ENCODE measurements at regions not wholly inside any gene's neighbourhood (a gene's known extent, or its start where the extent isn't known, plus 50 kb on each side); places are given as distances from the start of the nearest gene placed in this dataset.

DNA sequence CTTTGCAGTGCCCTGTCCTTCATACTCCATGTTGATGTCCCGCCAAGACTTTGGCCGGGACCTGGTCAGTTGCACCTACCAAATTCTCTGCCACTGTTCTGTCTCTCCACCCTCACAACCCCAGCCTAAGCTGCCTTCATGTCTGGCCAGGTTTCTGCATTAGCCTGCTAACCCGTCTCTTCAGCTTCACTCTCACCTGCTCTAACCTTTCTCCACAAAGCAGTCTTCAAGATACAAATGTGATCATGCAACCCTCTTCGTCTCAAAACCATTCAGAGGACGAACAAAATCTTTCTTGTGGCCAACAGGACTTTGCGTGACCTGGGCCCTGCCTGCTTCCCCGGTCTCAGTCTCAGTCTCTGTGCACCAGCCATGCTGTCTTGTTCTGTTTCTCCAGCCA is 148.2 kb downstream of the WSCD1 start:
- Histone ChIP-seq H3K4me3 (no peak overlapping the region), H3K27me3 (ENCODE audit: insufficient read depth, low read depth) (peaks cover 77% of the 10 kb centered on the region), H3K9me3 (ENCODE audit: insufficient read depth, low read depth) (peaks cover 7% of the 10 kb centered on the region; the same call in 1 of the 2 replicates), H3K36me3 (ENCODE audit: low read depth) (no peaks in the 10 kb centered on the region), H3K4me2 (no peak overlapping the region), H2AFZ (no peak overlapping the region), H3K4me1 (replicated peaks; ENCODE audit: insufficient read depth) (no peaks in the 10 kb centered on the region), H3F3A (ENCODE audit: insufficient read depth, low read depth) (no peaks in the 10 kb centered on the region), H4K20me1 (ENCODE audit: insufficient read depth) (peaks cover 5% of the 10 kb centered on the region; the same call in 1 of the 2 replicates), H3K9me2 (ENCODE audit: insufficient read depth) (no peaks in the 10 kb centered on the region), H3K79me2 (ENCODE audit: low read depth) (no peaks in the 10 kb centered on the region), H3K27ac (no peak overlapping the region)
- POLR2A ChIA-PET (ENCODE audit: unreplicated experiment) = no interaction called here
- intact Hi-C loops (cut with micrococcal nuclease; ENCODE audit: unreplicated experiment) = no loop called here
- DNase-seq = no peak
- BruUV-seq (replicated peaks) = no TSS peak
- CTCF ChIA-PET = no interaction called here
- TF ChIP-seq EZH2 (IDR thresholded peaks at IDR 0.05; ENCODE audit: low read depth) = no peak
- TF ChIP-seq, protein P1, sequence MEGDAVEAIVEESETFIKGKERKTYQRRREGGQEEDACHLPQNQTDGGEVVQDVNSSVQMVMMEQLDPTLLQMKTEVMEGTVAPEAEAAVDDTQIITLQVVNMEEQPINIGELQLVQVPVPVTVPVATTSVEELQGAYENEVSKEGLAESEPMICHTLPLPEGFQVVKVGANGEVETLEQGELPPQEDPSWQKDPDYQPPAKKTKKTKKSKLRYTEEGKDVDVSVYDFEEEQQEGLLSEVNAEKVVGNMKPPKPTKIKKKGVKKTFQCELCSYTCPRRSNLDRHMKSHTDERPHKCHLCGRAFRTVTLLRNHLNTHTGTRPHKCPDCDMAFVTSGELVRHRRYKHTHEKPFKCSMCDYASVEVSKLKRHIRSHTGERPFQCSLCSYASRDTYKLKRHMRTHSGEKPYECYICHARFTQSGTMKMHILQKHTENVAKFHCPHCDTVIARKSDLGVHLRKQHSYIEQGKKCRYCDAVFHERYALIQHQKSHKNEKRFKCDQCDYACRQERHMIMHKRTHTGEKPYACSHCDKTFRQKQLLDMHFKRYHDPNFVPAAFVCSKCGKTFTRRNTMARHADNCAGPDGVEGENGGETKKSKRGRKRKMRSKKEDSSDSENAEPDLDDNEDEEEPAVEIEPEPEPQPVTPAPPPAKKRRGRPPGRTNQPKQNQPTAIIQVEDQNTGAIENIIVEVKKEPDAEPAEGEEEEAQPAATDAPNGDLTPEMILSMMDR (conservative IDR thresholded peaks at IDR 0.05) = no peak

DNA sequence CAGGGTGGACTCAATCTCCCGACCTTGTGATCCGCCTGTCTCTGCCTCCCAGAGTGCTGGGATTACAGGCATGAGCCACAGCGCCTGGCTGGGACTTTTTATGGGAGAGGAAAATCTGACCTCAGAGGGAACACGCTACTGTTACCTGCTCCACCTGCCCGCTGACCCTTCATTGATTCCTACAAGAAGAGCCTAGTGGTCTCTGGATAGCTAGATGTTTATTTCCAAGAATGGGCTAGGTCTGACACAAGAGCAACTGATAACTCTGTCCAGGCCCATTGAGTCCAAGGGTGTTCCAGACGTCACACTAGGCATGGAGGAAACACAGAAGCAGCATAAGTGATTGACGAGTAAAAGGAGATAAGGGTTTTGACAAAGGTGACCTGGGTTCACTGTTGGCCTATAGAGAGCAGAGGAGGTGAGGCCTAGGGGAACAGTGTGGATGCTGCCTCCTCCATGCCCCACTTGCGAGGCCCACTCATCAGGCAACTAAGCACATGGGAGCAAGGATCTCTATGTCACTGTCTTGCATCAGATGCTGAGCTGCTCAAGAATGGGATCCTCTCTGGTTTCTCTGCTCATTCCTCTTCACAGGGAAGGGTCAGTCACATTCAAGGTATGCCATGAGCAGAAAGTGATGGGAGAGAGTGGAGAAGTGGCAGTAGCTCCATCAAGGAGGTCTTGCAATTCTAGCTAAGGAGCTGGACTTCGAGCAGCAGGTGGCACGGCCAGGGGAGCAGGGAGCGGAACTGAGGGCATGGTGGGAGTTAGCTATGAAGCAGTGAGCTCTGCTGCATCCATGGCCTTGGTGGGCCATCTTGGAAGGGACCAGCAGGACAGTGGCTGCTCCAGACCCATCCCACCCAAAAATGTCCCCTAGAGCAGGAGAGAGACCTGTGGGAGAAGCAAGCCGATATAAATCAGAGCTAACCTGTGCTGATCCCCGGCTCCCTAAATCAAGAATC is 145.2 kb downstream of the WSCD1 start:
- no peak overlapping the region for H3K27ac ChIP-seq
- TF ChIP-seq, protein P1 (conservative IDR thresholded peaks at IDR 0.05) = no peak
- TF ChIP-seq EZH2 (IDR thresholded peaks at IDR 0.05; ENCODE audit: low read depth) = no peak
- no peaks in the 10 kb centered on the region for H3K9me2 ChIP-seq (ENCODE audit: insufficient read depth)
- H3K4me1 ChIP-seq (replicated peaks; ENCODE audit: insufficient read depth) = no peaks in the 10 kb centered on the region
- ChIA-PET POLR2A (ENCODE audit: unreplicated experiment) (no interaction called here), CTCF (no interaction called here)
- H3K79me2 ChIP-seq (ENCODE audit: low read depth) = no peaks in the 10 kb centered on the region
- no peak overlapping the region for H3K4me2 ChIP-seq
- no peak for DNase-seq
- peaks cover 92% of the 10 kb centered on the region for H3K27me3 ChIP-seq (ENCODE audit: insufficient read depth, low read depth)
- no peak overlapping the region for H2AFZ ChIP-seq
- no peaks in the 10 kb centered on the region for H3K9me3 ChIP-seq (ENCODE audit: insufficient read depth, low read depth)
- no peaks in the 10 kb centered on the region for H3F3A ChIP-seq (ENCODE audit: insufficient read depth, low read depth)
- no peak overlapping the region for H3K4me3 ChIP-seq
- no peaks in the 10 kb centered on the region; the same call in 1 of the 2 replicates for H4K20me1 ChIP-seq (ENCODE audit: insufficient read depth)
- intact Hi-C loops (cut with micrococcal nuclease; ENCODE audit: unreplicated experiment) = no loop called here
- no TSS peak for BruUV-seq (replicated peaks)
- no peaks in the 10 kb centered on the region for H3K36me3 ChIP-seq (ENCODE audit: low read depth)

DNA sequence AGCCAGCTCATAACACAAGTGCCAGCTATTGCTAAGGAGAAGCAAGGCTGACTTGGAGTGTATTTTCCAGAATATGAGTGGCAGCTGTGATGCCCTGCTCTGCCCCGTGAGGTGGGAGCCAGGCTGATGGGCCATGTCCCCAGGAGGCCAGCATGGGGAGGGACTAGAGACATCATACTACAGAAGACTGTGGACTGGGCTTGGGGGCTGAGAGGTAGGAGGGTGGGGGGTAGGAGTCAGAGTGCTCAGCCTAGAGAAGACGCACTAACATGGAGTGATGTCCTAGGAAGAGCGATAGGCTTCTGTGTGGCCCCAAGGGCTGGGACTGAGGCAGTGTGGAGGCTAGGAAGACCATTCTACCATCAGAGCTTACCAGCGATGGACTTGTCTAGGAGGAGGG is 143.7 kb downstream of the WSCD1 start:
- no peaks in the 10 kb centered on the region for H3K4me1 ChIP-seq (replicated peaks; ENCODE audit: insufficient read depth)
- no peaks in the 10 kb centered on the region for H3K36me3 ChIP-seq (ENCODE audit: low read depth)
- H3K27me3 ChIP-seq (ENCODE audit: insufficient read depth, low read depth) = peaks cover 93% of the 10 kb centered on the region
- H4K20me1 ChIP-seq (ENCODE audit: insufficient read depth) = peaks cover 7% of the 10 kb centered on the region; the same call in 1 of the 2 replicates
- H3K27ac ChIP-seq = no peak overlapping the region
- H3K9me2 ChIP-seq (ENCODE audit: insufficient read depth) = no peaks in the 10 kb centered on the region
- H3K4me3 ChIP-seq = no peak overlapping the region
- H3K9me3 ChIP-seq (ENCODE audit: insufficient read depth, low read depth) = no peaks in the 10 kb centered on the region
- CTCF ChIA-PET = no interaction called here
- no peaks in the 10 kb centered on the region for H3F3A ChIP-seq (ENCODE audit: insufficient read depth, low read depth)
- no peak for DNase-seq
- TF ChIP-seq, protein P1 (conservative IDR thresholded peaks at IDR 0.05) = no peak
- no peak for TF ChIP-seq EZH2 (IDR thresholded peaks at IDR 0.05; ENCODE audit: low read depth)
- H3K79me2 ChIP-seq (ENCODE audit: low read depth) = no peaks in the 10 kb centered on the region
- no peak overlapping the region for H2AFZ ChIP-seq
- POLR2A ChIA-PET (ENCODE audit: unreplicated experiment) = no interaction called here
- H3K4me2 ChIP-seq = no peak overlapping the region
- no TSS peak for BruUV-seq (replicated peaks)
- intact Hi-C loops (cut with micrococcal nuclease; ENCODE audit: unreplicated experiment) = no loop called here
